Body of pancreas (tissue), 4 donors: ENCODE measurements at regions not wholly inside any gene's neighbourhood (a gene's known extent, or its start where the extent isn't known, plus 50 kb on each side); places are given as distances from the start of the nearest gene placed in this dataset.

Source experiments
- ATAC-seq: fragments of 150-250 bp; one replicate; pipeline ENCODE4 v1.9.1; 2016
- DNase-seq, 4 donors: peaks; one replicate each; pipeline ENCODE4 v3.0.0-alpha.2; 2019
- H3K27ac ChIP-seq, 4 donors: fragments of 200-600 bp; sonication (generic); 1 replicate in 3 of 4; 2 replicates in 1 of 4; pipeline versions ENCODE4 v1.5.1 to v1.6.1; 2016 to 2019; ENCODE audit warnings: mild to moderate bottlenecking in 1 of 4, mixed read lengths in 1 of 4, moderate library complexity in 1 of 4
- H3K27me3 ChIP-seq, 2 donors: fragments of 200-600 bp; sonication (generic); one replicate each; pipeline ENCODE4 v1.6.0; 2016; ENCODE audit warnings: mild to moderate bottlenecking in 1 of 2
- H3K36me3 ChIP-seq, 2 donors: fragments of 200-600 bp; sonication (generic); replicated peaks in 1 of 2; 2 replicates each; pipeline ENCODE4 v1.5.1; 2016; ENCODE audit warnings: low read depth in 2 of 2; ENCODE audit not compliant: insufficient read depth in 1 of 2
- H3K4me1 ChIP-seq: fragments of 200-600 bp; sonication (generic); one replicate; pipeline ENCODE4 v1.6.0; 2016
- H3K4me3 ChIP-seq, 2 donors: fragments of 200-600 bp; sonication (generic); 1 replicate in 1 of 2; 2 replicates in 1 of 2; pipeline ENCODE4 v1.5.1; 2016 to 2019
- H3K9me3 ChIP-seq, 3 donors: fragments of 200-600 bp; sonication (generic); 1 replicate in 2 of 3; 2 replicates in 1 of 3; pipeline ENCODE4 v1.5.1; 2016
- POLR2A ChIP-seq, 3 donors: fragments of 450-650 bp; IDR thresholded peaks; one replicate each; pipeline ENCODE4 v1.6.1; 2016; ENCODE audit warnings: antibody characterized with exemption in 3 of 3, mild to moderate bottlenecking in 2 of 3
- WGBS, 2 donors: methylation state at CpG; one replicate each; pipeline ENCODE4 v1.1.5; 2017; 5-methylcytosine and 5-hydroxymethylcytosine counted together
- intact Hi-C: fragments of 100-400 bp; cut with DNase I; formaldehyde crosslinking; loops from one replicate; pipeline ENCODE4 v1.15.1; 2023
- TF ChIP-seq, protein P1 (sequence below), 7 experiments: fragments of 450-650 bp in 4 of 7; fragments of 200-600 bp in 3 of 7; sonication (generic) in 3 of 7; IDR thresholded peaks; one replicate each; pipeline ENCODE4 v1.5.1; 2016 to 2019; ENCODE audit warnings: antibody characterized with exemption in 7 of 7

DNA sequence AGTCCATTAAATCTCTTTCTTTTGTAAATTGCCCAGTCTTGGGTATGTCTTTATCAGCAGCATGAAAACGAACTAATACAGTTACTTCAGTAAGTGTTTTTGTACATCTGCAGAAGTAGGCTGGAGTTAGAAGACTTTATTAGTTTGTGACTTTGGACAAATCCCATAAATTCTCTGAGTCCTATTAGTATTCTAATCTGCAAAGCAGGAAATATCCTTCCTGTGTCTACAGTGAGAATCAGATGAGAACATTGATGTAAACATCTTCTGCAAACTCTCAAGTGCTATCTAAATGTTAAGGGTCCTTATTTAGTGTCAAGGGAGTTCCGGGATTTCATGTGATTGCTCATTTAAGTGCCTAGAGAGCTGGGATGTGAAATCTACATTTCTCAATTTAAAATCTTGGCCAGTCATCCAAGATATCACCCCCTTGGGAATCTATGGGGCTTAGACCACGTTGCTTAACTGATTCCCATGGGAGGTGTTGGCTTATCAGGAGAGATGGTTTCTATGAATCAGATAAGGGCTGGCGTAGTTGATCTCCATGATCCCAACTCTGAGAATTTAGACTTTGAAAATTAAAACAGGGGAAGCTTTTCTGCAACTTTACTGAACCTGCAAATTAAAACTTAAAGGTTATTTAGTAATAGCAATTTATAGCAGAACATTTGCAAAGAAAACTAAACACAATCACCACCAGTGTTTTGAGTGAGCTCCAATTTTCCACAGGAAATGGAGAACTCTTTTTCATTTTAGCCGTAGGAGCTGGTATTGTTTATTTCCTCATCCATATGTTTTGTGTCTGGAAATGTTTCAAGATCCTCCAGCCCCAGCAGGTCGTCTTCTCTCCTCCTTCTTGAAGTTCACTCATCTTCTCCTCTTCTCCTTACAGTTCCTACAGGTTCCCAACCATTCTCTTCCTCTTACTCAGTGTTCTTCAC lies 241.6 kb upstream of the CD180 start:
- no peak overlapping the region for H3K4me3 ChIP-seq
- WGBS, 2 donors = 54 to 62% methylated on average over 6 of the region's 6 CpGs
- no peaks in the 10 kb centered on the region for H3K36me3 ChIP-seq
- DNase-seq (no peak), ATAC-seq (no peak)
- TF ChIP-seq POLR2A (IDR thresholded peaks at IDR 0.05) = no peak
- TF ChIP-seq, protein P1, sequence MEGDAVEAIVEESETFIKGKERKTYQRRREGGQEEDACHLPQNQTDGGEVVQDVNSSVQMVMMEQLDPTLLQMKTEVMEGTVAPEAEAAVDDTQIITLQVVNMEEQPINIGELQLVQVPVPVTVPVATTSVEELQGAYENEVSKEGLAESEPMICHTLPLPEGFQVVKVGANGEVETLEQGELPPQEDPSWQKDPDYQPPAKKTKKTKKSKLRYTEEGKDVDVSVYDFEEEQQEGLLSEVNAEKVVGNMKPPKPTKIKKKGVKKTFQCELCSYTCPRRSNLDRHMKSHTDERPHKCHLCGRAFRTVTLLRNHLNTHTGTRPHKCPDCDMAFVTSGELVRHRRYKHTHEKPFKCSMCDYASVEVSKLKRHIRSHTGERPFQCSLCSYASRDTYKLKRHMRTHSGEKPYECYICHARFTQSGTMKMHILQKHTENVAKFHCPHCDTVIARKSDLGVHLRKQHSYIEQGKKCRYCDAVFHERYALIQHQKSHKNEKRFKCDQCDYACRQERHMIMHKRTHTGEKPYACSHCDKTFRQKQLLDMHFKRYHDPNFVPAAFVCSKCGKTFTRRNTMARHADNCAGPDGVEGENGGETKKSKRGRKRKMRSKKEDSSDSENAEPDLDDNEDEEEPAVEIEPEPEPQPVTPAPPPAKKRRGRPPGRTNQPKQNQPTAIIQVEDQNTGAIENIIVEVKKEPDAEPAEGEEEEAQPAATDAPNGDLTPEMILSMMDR (IDR thresholded peaks at IDR 0.05) = no peak
- no peaks in the 10 kb centered on the region for H3K9me3 ChIP-seq
- no peaks in the 10 kb centered on the region for H3K27me3 ChIP-seq
- intact Hi-C loops = no loop called here
- no peaks in the 10 kb centered on the region for H3K4me1 ChIP-seq
- no peak overlapping the region for H3K27ac ChIP-seq

DNA sequence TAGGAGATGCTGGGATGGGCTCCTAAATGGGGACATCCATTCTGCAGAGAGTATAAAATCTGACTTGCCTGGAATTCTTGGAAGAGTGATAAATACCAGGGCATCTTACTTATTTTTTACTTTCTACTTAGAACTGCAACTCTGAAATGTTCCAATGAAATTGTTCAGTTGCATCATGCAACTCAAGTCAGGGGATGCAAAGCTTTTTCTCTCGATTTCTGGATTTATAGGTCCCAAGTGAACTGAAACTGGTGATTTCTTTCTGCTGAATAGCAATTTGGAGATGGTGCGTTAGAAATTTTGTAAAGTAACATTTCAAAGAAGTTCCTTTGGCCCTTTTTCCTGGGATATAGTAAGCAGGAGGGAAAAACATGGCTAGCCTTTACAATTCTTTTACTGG lies 238.4 kb upstream of the CD180 start:
- ATAC-seq (no peak), DNase-seq (no peak)
- TF ChIP-seq, protein P1 (IDR thresholded peaks at IDR 0.05) = no peak
- no peak for TF ChIP-seq POLR2A (IDR thresholded peaks at IDR 0.05)
- Histone ChIP-seq H3K27ac (no peak overlapping the region), H3K4me3 (no peak overlapping the region), H3K9me3 (no peaks in the 10 kb centered on the region), H3K27me3 (no peaks in the 10 kb centered on the region), H3K4me1 (no peaks in the 10 kb centered on the region), H3K36me3 (no peaks in the 10 kb centered on the region)
- intact Hi-C loops = no loop called here
- 73 to 80% methylated on average over 2 of the region's 2 CpGs for WGBS, 2 donors

DNA sequence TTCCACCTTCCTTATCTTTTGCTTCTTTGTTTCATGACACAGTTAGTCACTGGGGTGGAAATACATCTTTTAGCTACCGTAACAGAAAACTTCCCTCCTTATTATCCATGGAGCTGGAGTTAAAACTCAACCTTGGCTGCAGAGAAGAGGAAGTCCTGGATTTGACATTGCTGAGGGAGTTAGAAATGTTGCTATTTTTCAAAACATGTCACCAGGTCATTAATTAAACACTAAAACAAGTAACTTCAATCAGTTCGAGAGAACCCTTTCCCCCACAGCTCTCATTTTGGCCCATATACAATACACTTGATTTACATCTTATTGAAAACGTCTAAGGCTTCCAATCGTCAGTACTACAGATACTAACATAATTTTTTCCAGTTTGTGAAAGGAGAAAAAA lies 237.9 kb upstream of the CD180 start:
- intact Hi-C loops = no loop called here
- Histone ChIP-seq H3K9me3 (no peaks in the 10 kb centered on the region), H3K36me3 (no peaks in the 10 kb centered on the region), H3K4me1 (no peaks in the 10 kb centered on the region), H3K27ac (no peak overlapping the region), H3K27me3 (no peaks in the 10 kb centered on the region), H3K4me3 (no peak overlapping the region)
- ATAC-seq = no peak
- no peak for TF ChIP-seq POLR2A (IDR thresholded peaks at IDR 0.05)
- TF ChIP-seq, protein P1 (IDR thresholded peaks at IDR 0.05) = no peak
- DNase-seq = no peak
- WGBS, 2 donors = 35% methylated on average over 4 of the region's 4 CpGs

DNA sequence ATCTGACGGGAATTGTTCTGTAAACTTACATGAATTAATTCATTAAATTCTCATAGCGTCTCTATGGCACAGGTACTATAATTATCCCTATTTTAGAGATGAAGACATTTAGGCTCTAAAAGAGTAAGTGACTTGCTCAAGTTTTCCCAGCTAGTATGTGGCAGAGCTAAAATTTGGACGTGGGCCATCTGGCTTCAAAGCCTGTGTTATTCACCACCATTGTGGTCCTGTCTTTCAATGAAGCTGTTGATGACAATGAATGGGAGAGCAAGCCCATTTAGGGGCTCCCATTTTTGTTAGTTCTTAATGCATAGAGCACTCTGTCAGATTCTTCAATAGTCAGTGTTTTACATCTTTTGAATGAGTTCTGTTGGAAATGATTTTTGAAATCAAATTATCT lies 236.0 kb upstream of the CD180 start:
- intact Hi-C loops = no loop called here
- Histone ChIP-seq H3K9me3 (no peaks in the 10 kb centered on the region), H3K4me3 (no peak overlapping the region), H3K36me3 (no peaks in the 10 kb centered on the region), H3K27me3 (no peaks in the 10 kb centered on the region), H3K27ac (no peak overlapping the region), H3K4me1 (no peaks in the 10 kb centered on the region)
- WGBS, 2 donors = 72 to 76% methylated on average over 3 of the region's 3 CpGs
- TF ChIP-seq POLR2A (IDR thresholded peaks at IDR 0.05) = no peak
- TF ChIP-seq, protein P1 (IDR thresholded peaks at IDR 0.05) = no peak
- DNase-seq = no peak
- ATAC-seq = no peak

DNA sequence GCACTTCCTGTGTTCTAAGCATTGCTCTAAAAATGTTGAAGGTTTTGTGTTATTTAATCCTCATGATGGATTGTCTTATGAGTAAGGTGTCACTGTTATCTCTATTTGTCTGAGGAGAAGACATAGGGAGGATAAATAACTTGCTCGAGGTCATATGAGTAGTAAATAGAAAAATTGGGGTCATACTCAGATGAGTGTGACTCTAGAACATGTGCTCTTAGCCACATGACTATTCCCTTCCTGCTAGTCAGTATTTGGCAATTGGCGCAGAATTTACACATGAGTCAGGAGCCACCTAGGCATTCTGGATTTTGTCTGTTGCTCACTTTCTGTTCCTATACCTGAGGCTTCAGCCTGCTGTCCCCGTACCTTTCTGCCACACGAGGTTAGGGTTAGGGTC lies 234.6 kb upstream of the CD180 start:
- no peaks in the 10 kb centered on the region for H3K9me3 ChIP-seq
- 73 to 81% methylated on average over 4 of the region's 4 CpGs for WGBS, 2 donors
- no peak overlapping the region for H3K4me3 ChIP-seq
- no peak for ATAC-seq
- no peaks in the 10 kb centered on the region for H3K36me3 ChIP-seq
- no peak for TF ChIP-seq POLR2A (IDR thresholded peaks at IDR 0.05)
- TF ChIP-seq, protein P1 (IDR thresholded peaks at IDR 0.05) = no peak
- no peak for DNase-seq
- intact Hi-C loops = no loop called here
- H3K27me3 ChIP-seq = no peaks in the 10 kb centered on the region
- H3K27ac ChIP-seq = no peak overlapping the region
- no peaks in the 10 kb centered on the region for H3K4me1 ChIP-seq
